ENCODE measurements at regions not wholly inside any gene's neighbourhood (a gene's known extent, or its start where the extent isn't known, plus 50 kb on each side); places are given as distances from the start of the nearest gene placed in this dataset.

GRCh38 chr5:68924481-68925145 lies 169.2 kb upstream of the SLC30A5 start:
- peak in 3 of 51 donors; percentile 0 to 11 (median 2) for DNase-seq

- DNase-seq = no peak
Observed at GRCh38 chr5:68928617-68929302, 165.1 kb upstream of the SLC30A5 start.

- no peak for DNase-seq
Observed at GRCh38 chr5:68930139-68930538, 163.7 kb upstream of the SLC30A5 start.

DNA sequence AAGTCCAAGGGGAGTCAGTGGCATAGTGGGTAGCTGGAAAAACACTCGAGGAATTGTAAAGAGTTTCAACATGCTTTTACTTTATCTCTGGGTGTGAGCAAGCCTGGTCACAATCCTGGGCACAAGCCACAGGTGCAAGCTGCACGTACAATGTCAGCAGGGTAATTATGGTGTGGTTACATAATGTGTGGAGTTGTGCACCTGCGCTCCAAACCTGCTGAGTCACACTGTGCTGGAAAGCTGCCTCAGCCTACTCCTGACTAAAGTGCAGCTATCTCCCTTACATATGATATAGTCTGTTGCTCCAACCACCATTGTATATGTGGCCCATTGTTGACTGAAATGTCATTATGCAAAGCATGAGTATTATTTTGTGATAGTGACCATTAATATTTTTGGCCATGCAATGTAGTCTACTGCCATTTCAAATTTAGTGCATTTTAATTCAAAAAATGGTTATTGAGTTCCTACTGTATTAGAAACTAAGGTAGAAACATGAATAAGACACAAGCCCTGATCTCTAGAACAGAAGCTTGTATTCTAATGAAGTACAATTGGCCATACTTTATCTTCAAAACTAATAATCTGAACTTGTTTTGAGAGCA lies 160.9 kb upstream of the SLC30A5 start:
- no peak for DNase-seq

GRCh38 chr5:68942169-68942568 lies 151.6 kb upstream of the SLC30A5 start:
- peak in 1 of 51 donors; percentile 47 for DNase-seq

- no peak for DNase-seq
Observed at GRCh38 chr5:68946728-68947127, 147.1 kb upstream of the SLC30A5 start.

GRCh38 chr5:68947986-68948385 lies 145.8 kb upstream of the SLC30A5 start:
- DNase-seq = no peak

DNA sequence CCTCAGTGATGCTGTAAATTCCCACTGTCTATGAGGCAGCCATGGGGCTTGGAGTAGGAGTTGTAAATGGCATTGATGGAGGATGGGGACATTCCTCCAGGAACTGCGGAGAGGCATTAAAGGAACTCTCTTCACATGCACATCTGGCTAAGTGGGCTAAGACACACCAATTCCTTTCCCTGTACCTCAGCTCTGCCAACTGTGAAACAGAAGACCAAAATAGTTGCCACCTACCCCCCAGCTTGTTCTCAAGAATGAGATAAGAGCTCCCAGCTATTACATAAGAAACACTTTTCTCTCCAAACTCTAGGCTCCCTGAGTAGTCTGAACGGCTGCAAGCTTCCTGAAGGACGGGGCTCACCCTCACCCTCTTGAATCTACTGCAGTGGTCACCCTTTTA lies 144.6 kb upstream of the SLC30A5 start:
- DNase-seq = peak in 2 of 51 donors; percentile 3 to 34

GRCh38 chr5:68949711-68950110 lies 144.1 kb upstream of the SLC30A5 start:
- DNase-seq = no peak

GRCh38 chr5:68950125-68950524 lies 143.7 kb upstream of the SLC30A5 start:
- no peak for DNase-seq

GRCh38 chr5:68950930-68951329 lies 142.9 kb upstream of the SLC30A5 start:
- no peak for DNase-seq

DNA sequence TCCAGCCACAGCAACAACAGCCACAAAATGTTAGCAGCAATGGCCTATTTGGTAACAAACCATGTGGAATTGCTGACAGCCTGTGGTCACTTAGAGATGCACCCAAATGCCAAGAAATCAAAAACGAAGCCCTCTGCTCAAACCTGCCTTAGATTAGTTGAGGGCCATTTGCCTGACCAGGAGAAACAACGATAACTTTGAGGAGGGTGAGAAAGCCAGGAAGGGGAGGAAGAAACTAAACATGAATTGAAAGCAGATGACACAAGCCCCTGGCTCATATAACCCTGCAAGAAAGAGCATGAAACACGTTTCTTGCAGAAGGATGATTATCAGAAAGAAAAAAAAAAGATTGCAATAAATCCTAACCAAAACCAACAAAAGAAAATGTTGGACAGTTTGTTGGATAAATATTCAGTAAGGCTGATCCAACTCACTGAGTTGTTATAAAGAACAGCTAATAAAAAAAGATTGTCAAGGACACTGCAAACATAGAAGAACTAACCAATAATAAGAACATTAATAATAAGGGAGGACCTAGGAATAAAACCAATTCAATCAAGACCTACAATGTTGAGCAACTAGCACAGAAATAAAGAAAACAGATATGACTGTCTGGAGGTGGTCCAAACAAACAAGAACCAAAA lies 140.5 kb upstream of the SLC30A5 start:
- DNase-seq = no peak

GRCh38 chr5:68953875-68954617 lies 139.8 kb upstream of the SLC30A5 start:
- no peak for DNase-seq

DNA sequence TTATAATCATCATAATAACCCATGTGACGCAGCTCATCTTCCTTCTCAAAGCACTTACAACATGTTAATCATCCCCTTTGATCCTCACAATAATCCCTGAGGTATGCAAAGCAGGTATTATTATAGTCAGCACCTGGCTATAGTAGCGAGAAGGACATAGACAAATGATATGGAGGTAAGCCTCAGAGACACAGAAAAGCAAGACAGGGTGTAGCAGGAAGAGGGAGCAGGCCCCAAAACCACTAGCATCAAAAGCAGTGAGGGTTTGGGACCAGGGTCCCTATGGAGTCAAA lies 139.2 kb upstream of the SLC30A5 start:
- DNase-seq = no peak

- no peak for DNase-seq
Observed at GRCh38 chr5:68957591-68957990, 136.2 kb upstream of the SLC30A5 start.

- no peak for DNase-seq
Observed at GRCh38 chr5:68958428-68958827, 135.4 kb upstream of the SLC30A5 start.

GRCh38 chr5:68960456-68960855 lies 133.4 kb upstream of the SLC30A5 start:
- DNase-seq = no peak

- no peak for DNase-seq
Observed at GRCh38 chr5:68960961-68961360, 132.9 kb upstream of the SLC30A5 start.

GRCh38 chr5:68961762-68962161 lies 132.1 kb upstream of the SLC30A5 start:
- DNase-seq = no peak

DNA sequence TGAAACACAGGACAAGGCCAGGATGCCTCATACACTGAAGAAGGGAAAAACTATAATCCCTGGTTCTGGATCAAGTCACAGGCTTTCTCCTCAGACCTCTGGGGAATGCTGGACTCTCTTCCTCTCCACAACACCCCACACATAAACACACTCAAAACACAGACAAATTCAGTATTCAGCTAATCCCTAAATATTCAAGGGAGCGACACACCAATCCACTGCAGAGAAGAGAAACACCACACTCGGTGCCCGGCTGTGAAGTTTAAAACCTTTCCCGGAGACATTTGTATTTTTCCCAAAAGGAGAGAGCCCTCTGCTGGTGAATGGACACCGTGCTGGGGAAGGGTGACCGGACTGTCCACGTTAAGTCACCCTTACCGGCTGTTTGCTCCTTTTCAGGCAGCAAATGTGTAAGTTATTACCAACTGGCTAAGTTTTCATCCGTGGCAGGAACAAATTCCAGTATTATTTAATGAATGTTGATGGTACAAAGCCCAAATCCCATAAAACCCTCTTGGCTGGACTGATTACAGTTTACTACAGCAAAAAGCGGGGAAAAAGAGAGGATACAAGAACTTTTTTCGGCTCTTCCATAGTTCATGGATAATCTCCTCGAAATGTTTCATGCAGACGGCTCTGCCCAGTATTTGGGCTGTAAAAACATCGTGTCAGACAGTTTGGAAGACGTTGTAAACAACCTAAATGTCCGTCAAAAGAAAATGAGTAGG lies 130.9 kb upstream of the SLC30A5 start:
- peak in 45 of 51 donors; percentile 2 to 77 (median 41) for DNase-seq

- no peak for DNase-seq
Observed at GRCh38 chr5:68964679-68965078, 129.1 kb upstream of the SLC30A5 start.

Data from hypothalamus (tissue), 51 donors.